ENCODE measurements at regions not wholly inside any gene's neighbourhood (a gene's known extent, or its start where the extent isn't known, plus 50 kb on each side); places are given as distances from the start of the nearest gene placed in this dataset.

DNA sequence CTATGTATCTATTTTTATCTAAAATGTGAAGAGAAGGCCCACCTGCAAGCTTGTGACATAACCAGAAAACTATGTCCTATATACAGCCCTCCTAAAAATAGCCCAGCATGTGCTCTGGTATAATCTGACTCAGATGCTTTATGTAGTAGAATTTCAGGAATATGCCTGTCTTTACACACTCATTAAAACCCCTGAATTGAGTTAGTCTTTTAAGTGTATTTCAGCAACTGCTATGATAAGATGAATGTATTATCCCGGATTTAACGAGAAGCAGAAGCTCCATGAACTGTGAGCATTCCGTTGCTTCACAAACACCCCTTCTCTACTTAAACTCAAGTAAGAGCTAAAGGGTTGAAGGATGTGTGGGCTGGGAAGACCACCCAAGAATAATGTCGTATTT is 89.9 kb upstream of the PRICKLE1 start:
- H3K27ac ChIP-seq (ENCODE audit: low read length) = no peak overlapping the region
- no peak for DNase-seq (ENCODE audit: low read depth, low spot score)
- no peaks in the 10 kb centered on the region for H3K36me3 ChIP-seq (ENCODE audit: control insufficient read depth, insufficient read depth, low read length)
- no peaks in the 10 kb centered on the region for H3K27me3 ChIP-seq (ENCODE audit: control insufficient read depth, insufficient read depth, low read length)
- no peak overlapping the region for H3K4me3 ChIP-seq (ENCODE audit: low read length)
- H3K4me1 ChIP-seq (ENCODE audit: control insufficient read depth, insufficient read depth, low read length) = no peaks in the 10 kb centered on the region; the same call in 1 of the 2 replicates
- no peaks in the 10 kb centered on the region for H3K9me3 ChIP-seq (ENCODE audit: control insufficient read depth, insufficient read depth, low read length)
- no CpG with 5 or more reads among the region's 4 CpGs for WGBS (ENCODE audit: insufficient coverage, insufficient read length)

DNA sequence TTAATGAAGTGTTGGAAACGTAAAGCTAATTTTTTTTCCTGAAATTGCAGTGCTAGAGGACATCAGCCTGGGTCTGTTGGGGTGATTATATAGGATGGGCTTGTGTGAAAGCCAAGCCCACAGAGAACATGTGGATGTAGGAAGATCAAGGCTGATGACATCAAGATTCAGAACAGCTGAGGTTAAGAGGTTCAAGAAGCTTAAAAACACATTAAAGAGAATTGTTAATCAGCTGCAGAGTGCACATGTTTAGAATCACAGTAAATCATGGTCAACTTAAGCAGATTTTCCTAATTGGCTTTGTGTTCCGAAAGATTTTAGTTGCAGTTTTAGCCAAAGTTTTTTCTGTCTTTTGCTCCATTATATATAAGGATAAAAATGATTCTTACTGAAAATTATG is 87.9 kb upstream of the PRICKLE1 start:
- DNase-seq (ENCODE audit: low read depth, low spot score) = no peak
- H3K9me3 ChIP-seq (ENCODE audit: control insufficient read depth, insufficient read depth, low read length) = no peaks in the 10 kb centered on the region
- H3K4me3 ChIP-seq (ENCODE audit: low read length) = no peak overlapping the region
- no peaks in the 10 kb centered on the region for H3K36me3 ChIP-seq (ENCODE audit: control insufficient read depth, insufficient read depth, low read length)
- no peaks in the 10 kb centered on the region; the same call in 1 of the 2 replicates for H3K4me1 ChIP-seq (ENCODE audit: control insufficient read depth, insufficient read depth, low read length)
- H3K27me3 ChIP-seq (ENCODE audit: control insufficient read depth, insufficient read depth, low read length) = no peaks in the 10 kb centered on the region
- no CpG with 5 or more reads among the region's 2 CpGs for WGBS (ENCODE audit: insufficient coverage, insufficient read length)
- no peak overlapping the region for H3K27ac ChIP-seq (ENCODE audit: low read length)

DNA sequence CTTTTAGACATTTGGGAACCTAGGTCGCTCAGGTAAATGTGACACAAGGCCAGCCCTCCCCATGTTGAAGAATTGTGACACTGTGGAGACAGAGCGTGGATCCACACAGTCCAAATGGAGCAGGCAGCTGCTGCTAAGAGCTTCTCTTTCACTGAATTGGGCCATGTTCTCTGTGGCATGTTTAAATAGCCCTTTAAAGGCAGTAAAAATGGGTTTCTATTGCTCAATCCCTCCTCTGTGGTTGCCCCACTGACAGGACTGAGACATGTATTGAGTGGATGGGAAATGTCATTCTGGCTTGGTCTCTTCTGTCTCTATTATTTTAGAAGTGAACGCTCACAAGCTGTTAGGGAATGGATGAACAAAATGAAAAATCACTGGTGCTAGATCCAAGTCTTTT is 84.0 kb upstream of the PRICKLE1 start:
- DNase-seq (ENCODE audit: low read depth, low spot score) = no peak
- Histone ChIP-seq H3K4me3 (ENCODE audit: low read length) (no peak overlapping the region), H3K4me1 (ENCODE audit: control insufficient read depth, insufficient read depth, low read length) (no peaks in the 10 kb centered on the region), H3K9me3 (ENCODE audit: control insufficient read depth, insufficient read depth, low read length) (peaks cover 1% of the 10 kb centered on the region; the same call in 1 of the 2 replicates), H3K27ac (ENCODE audit: low read length) (no peak overlapping the region), H3K36me3 (ENCODE audit: control insufficient read depth, insufficient read depth, low read length) (no peaks in the 10 kb centered on the region), H3K27me3 (ENCODE audit: control insufficient read depth, insufficient read depth, low read length) (no peaks in the 10 kb centered on the region)
- WGBS (ENCODE audit: insufficient coverage, insufficient read length) = no CpG with 5 or more reads among the region's 3 CpGs

DNA sequence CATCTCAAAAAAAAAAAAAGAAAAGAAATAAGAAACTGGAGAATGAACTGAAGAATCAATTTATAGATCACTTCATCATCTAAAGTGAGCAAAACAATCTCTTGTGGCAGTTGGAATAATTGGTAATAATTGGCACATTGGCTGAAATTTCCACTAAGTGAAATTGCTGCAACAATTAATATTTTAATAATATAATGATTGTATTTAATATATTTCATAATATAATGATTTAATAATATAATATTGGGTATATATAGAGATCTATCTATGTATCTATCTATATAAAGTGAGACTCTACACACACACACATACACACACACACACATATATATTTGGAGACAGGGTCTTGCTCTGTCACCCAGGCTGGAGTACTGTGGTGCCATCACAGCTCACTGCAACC is 81.2 kb upstream of the PRICKLE1 start:
- DNase-seq (ENCODE audit: low read depth, low spot score) = no peak
- peaks cover 1% of the 10 kb centered on the region; the same call in 1 of the 2 replicates for H3K9me3 ChIP-seq (ENCODE audit: control insufficient read depth, insufficient read depth, low read length)
- H3K36me3 ChIP-seq (ENCODE audit: control insufficient read depth, insufficient read depth, low read length) = no peaks in the 10 kb centered on the region
- H3K27ac ChIP-seq (ENCODE audit: low read length) = no peak overlapping the region
- no peaks in the 10 kb centered on the region for H3K27me3 ChIP-seq (ENCODE audit: control insufficient read depth, insufficient read depth, low read length)
- no peaks in the 10 kb centered on the region for H3K4me1 ChIP-seq (ENCODE audit: control insufficient read depth, insufficient read depth, low read length)
- no peak overlapping the region for H3K4me3 ChIP-seq (ENCODE audit: low read length)

- WGBS (ENCODE audit: insufficient coverage, insufficient read length) = no CpG with 5 or more reads among the region's 2 CpGs
- Histone ChIP-seq H3K36me3 (ENCODE audit: control insufficient read depth, insufficient read depth, low read length) (no peaks in the 10 kb centered on the region), H3K27ac (ENCODE audit: low read length) (no peak overlapping the region), H3K4me3 (ENCODE audit: low read length) (no peak overlapping the region), H3K27me3 (ENCODE audit: control insufficient read depth, insufficient read depth, low read length) (no peaks in the 10 kb centered on the region), H3K9me3 (ENCODE audit: control insufficient read depth, insufficient read depth, low read length) (peaks cover 1% of the 10 kb centered on the region; the same call in 1 of the 2 replicates), H3K4me1 (ENCODE audit: control insufficient read depth, insufficient read depth, low read length) (no peaks in the 10 kb centered on the region)
- DNase-seq (ENCODE audit: low read depth, low spot score) = no peak
These were observed 80.0 kb upstream of the PRICKLE1 start for GRCh38 chr12:42669553-42669952.

- Histone ChIP-seq H3K9me3 (ENCODE audit: control insufficient read depth, insufficient read depth, low read length) (no peaks in the 10 kb centered on the region), H3K4me1 (ENCODE audit: control insufficient read depth, insufficient read depth, low read length) (no peaks in the 10 kb centered on the region), H3K4me3 (ENCODE audit: low read length) (no peak overlapping the region), H3K36me3 (ENCODE audit: control insufficient read depth, insufficient read depth, low read length) (no peaks in the 10 kb centered on the region), H3K27me3 (ENCODE audit: control insufficient read depth, insufficient read depth, low read length) (no peaks in the 10 kb centered on the region), H3K27ac (ENCODE audit: low read length) (no peak overlapping the region)
- DNase-seq (ENCODE audit: low read depth, low spot score) = no peak
- WGBS (ENCODE audit: insufficient coverage, insufficient read length) = no CpG with 5 or more reads among the region's 5 CpGs
These were observed 77.2 kb upstream of the PRICKLE1 start for GRCh38 chr12:42666671-42667243.

DNA sequence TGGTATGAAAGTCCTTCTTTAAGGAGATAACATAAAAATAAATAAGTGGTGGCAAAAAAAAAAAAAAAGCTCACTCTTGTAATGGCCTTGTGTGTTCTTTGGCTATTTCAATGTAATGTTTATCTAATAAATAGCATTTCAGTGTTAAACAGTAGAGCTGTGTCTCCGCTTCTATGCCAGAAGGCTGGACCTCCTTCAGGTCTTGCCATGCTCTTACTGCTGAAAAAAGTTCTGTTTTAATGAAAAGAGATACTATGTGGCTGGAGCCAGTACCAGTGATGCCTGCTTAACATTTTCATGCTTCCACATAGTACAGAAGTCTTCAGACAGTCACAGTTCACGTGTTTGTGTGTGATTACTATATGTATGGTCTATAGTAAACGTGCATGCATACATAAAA is 74.1 kb upstream of the PRICKLE1 start:
- no CpG with 5 or more reads among the region's 3 CpGs for WGBS (ENCODE audit: insufficient coverage, insufficient read length)
- no peaks in the 10 kb centered on the region for H3K27me3 ChIP-seq (ENCODE audit: control insufficient read depth, insufficient read depth, low read length)
- no peak overlapping the region for H3K4me3 ChIP-seq (ENCODE audit: low read length)
- DNase-seq (ENCODE audit: low read depth, low spot score) = no peak
- H3K36me3 ChIP-seq (ENCODE audit: control insufficient read depth, insufficient read depth, low read length) = no peaks in the 10 kb centered on the region
- no peak overlapping the region for H3K27ac ChIP-seq (ENCODE audit: low read length)
- no peaks in the 10 kb centered on the region for H3K4me1 ChIP-seq (ENCODE audit: control insufficient read depth, insufficient read depth, low read length)
- H3K9me3 ChIP-seq (ENCODE audit: control insufficient read depth, insufficient read depth, low read length) = peaks cover 1% of the 10 kb centered on the region; the same call in 1 of the 2 replicates

DNA sequence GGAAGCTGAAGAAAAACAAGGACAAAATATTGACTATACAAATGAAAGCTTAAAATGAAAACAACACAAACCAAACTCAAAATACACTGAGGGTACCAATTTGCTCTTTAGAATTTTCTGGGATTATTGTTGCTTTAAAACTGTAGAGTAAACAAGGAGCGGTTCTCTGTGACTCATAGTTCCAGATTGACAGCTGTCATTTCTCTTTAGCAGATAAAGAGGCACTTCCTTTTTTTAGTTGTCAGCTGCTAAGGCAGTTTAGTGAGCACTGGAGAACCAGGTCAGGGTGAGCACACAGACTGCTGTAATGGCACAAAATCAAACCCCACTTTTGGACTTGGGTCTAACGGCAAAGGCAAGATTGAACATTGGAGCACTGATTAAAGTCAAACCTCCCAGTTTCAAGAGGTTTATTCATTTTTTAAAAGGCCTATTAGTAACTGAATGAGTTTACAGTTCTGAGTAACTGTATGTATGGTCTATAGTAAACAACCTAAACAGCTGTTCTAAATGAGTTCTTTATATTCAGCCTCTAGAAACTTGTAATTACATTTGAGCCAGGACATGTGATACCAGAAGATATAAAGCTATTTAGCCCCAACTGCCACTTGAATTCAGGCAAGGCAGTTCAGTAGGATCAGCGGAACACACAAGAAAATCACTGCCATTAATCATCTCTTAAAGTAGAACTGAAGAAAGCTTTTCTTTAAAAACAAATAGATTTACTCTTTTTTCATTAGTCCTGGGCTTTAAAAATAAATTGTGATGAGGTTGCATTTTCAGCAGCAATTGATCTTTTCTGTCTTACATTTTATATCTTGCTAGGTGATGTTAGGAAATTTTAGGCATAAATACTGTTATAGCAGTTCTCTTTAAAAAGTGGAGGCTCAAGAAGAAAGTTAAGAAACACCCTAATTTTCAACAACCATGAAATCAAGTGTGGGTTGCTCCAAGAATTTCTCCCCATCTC is 71.7 kb upstream of the PRICKLE1 start:
- Histone ChIP-seq H3K9me3 (ENCODE audit: control insufficient read depth, insufficient read depth, low read length) (peaks cover 1% of the 10 kb centered on the region; the same call in 1 of the 2 replicates), H3K27me3 (ENCODE audit: control insufficient read depth, insufficient read depth, low read length) (no peaks in the 10 kb centered on the region), H3K4me1 (ENCODE audit: control insufficient read depth, insufficient read depth, low read length) (no peaks in the 10 kb centered on the region), H3K27ac (ENCODE audit: low read length) (no peak overlapping the region), H3K4me3 (ENCODE audit: low read length) (no peak overlapping the region), H3K36me3 (ENCODE audit: control insufficient read depth, insufficient read depth, low read length) (no peaks in the 10 kb centered on the region)
- no peak for DNase-seq (ENCODE audit: low read depth, low spot score)
- WGBS (ENCODE audit: insufficient coverage, insufficient read length) = no CpG with 5 or more reads among the region's 3 CpGs

- H3K36me3 ChIP-seq (ENCODE audit: control insufficient read depth, insufficient read depth, low read length) = no peaks in the 10 kb centered on the region
- H3K4me1 ChIP-seq (ENCODE audit: control insufficient read depth, insufficient read depth, low read length) = no peaks in the 10 kb centered on the region
- peaks cover 1% of the 10 kb centered on the region; the same call in 1 of the 2 replicates for H3K9me3 ChIP-seq (ENCODE audit: control insufficient read depth, insufficient read depth, low read length)
- no peak overlapping the region for H3K27ac ChIP-seq (ENCODE audit: low read length)
- no peak overlapping the region for H3K4me3 ChIP-seq (ENCODE audit: low read length)
- no peaks in the 10 kb centered on the region for H3K27me3 ChIP-seq (ENCODE audit: control insufficient read depth, insufficient read depth, low read length)
- no CpG with 5 or more reads among the region's 1 CpG for WGBS (ENCODE audit: insufficient coverage, insufficient read length)
- no peak for DNase-seq (ENCODE audit: low read depth, low spot score)
These were observed 70.6 kb upstream of the PRICKLE1 start for GRCh38 chr12:42660117-42660516.

- Histone ChIP-seq H3K4me1 (ENCODE audit: control insufficient read depth, insufficient read depth, low read length) (peaks cover 2% of the 10 kb centered on the region; the same call in 1 of the 2 replicates), H3K36me3 (ENCODE audit: control insufficient read depth, insufficient read depth, low read length) (no peaks in the 10 kb centered on the region), H3K4me3 (ENCODE audit: low read length) (no peak overlapping the region), H3K27ac (ENCODE audit: low read length) (no peak overlapping the region), H3K9me3 (ENCODE audit: control insufficient read depth, insufficient read depth, low read length) (no peaks in the 10 kb centered on the region; the same call in 1 of the 2 replicates), H3K27me3 (ENCODE audit: control insufficient read depth, insufficient read depth, low read length) (no peaks in the 10 kb centered on the region)
- no peak for DNase-seq (ENCODE audit: low read depth, low spot score)
- WGBS (ENCODE audit: insufficient coverage, insufficient read length) = no CpG with 5 or more reads among the region's 5 CpGs
These were observed 62.5 kb upstream of the PRICKLE1 start for GRCh38 chr12:42652048-42652447.
